NCI-H82 (cell line): ENCODE measurements at regions not wholly inside any gene's neighbourhood (a gene's known extent, or its start where the extent isn't known, plus 50 kb on each side); places are given as distances from the start of the nearest gene placed in this dataset.
A peak's percentile ranks its signal among the peaks of the same experiment; 100 is the strongest.
"Not testable (repeated sequence)": the region's sequence is repeated elsewhere in the genome, so short reads cannot be mapped to it uniquely, and the experiment has no call there.

ENCODE experiments used
- DNase-seq: peaks from one replicate; lab custom pipeline; 2025; lab: John Stamatoyannopoulos, UW

- no peak for DNase-seq
Observed at GRCh38 chr2:6139142-6139541, 447.0 kb downstream of the SOX11 start.

DNA sequence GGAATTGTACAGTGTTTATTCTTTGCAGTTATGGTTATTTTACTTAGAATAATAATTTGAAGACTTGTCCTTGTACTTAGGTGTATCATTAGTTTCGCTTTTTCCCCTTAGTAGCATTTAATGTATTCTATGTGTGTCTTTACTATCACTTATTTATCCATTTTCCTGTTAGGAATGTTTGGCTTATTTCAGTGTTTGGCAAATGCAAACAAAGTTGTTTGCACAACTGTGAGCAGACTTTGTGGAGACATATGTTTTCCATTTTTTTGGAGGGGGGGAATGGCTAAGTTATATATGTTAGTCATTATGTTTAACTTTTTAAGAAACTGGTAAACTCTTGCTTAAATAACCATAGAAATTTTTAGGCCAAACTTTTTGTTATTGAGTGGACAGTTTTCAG, 447.7 kb downstream of the SOX11 start:
- DNase-seq = no peak

DNA sequence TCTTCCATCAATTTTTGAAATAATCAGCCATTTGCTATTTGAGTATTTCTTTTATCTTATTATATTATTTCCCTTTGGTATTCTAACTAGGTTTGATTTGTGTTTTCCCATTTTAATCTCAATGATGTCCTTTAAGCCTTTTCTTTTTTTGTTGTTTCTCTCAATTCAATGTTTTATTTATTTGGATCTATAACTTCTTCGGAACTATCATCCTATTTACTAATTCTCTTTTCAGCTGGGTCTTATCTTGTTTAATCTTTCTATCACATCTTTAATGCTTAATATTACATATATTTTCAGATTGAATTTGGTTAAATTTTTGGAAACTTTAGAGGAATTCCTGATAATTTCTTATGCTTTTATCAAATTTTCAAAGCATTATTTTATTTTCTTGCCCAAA, 448.3 kb downstream of the SOX11 start:
- no peak for DNase-seq

DNA sequence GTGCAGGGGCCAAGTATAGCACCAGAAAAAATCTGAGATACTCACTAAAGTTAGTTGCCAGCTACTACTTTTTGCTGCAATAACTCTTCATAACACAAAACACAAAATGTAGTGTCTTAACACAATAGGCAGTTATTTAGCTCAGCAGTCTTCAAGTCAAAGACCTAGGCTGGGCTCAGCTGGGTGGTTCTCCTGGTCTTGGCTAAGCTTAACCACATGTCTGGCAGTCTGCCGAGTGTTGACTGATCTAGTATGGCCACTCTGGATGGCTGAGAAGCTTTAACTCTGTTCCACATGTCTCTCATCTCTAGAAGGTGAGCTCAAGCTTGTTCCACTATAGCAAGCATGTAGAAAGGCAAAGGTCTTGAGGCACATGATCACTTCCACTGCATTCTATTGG, 451.6 kb downstream of the SOX11 start:
- DNase-seq = no peak

DNA sequence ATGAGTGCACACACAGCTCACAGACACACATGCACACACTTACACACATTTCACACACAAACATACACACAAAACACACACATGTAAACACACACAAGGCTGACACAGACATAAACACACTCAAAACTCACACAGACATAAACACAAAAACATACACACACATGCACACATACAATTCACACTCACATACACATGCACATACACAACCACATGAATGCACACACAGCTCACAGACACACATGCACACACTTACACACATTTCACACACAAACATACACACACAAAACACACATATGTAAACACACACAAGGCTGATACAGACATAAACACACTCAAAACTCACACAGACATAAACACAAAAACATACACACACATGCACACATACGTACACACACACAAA, 455.0 kb downstream of the SOX11 start:
- not testable (repeated sequence) for DNase-seq

DNA sequence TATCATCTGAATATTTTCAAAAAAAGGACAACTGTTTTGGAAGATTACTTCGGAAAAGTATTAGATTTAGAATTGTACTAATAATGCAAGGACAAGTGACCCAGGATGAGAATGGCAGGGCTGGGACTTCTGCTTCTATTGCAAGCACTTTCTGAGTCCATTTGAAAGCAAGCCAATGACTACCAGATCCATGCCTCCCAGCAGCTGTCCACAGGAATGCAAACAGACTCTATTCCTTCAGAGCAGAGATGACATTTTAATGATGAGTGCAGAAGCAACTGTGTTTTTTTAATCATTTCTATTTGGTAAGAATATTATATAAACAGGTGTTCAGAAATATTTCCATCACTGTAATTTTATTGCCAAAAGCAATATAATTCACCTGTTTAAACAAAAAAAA, 456.7 kb downstream of the SOX11 start:
- DNase-seq = no peak

GRCh38 chr2:6159606-6160005, 467.4 kb downstream of the SOX11 start:
- DNase-seq = no peak

GRCh38 chr2:6163932-6164331, 471.7 kb downstream of the SOX11 start:
- no peak for DNase-seq

- DNase-seq = no peak
Observed at GRCh38 chr2:6164986-6165747, 473.0 kb downstream of the SOX11 start.

- no peak for DNase-seq
Observed at GRCh38 chr2:6167592-6168138, 475.5 kb downstream of the SOX11 start.

DNA sequence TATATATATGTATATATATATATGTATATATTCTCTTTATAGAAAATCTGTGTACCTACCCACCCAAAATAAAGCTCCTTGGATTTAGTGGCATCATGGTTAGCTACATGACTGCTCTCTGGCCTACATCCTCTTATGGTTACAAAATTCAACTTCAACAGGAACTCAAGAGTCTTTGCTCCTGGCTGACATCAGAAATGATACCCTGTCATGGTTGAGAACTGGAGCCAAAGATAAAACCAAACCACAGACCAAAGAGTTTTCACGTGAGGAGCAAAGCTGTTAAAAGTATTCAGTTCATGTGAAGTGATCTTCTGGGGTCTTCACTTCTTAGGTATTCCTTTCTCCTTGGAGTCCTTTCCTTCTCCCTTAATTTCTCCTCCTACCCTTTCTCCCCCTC, 476.3 kb downstream of the SOX11 start:
- no peak for DNase-seq

- peak; percentile 25 for DNase-seq
Observed at GRCh38 chr2:6171294-6171693, 479.1 kb downstream of the SOX11 start.

- no peak for DNase-seq
Observed at GRCh38 chr2:6177811-6178210, 485.6 kb downstream of the SOX11 start.

DNA sequence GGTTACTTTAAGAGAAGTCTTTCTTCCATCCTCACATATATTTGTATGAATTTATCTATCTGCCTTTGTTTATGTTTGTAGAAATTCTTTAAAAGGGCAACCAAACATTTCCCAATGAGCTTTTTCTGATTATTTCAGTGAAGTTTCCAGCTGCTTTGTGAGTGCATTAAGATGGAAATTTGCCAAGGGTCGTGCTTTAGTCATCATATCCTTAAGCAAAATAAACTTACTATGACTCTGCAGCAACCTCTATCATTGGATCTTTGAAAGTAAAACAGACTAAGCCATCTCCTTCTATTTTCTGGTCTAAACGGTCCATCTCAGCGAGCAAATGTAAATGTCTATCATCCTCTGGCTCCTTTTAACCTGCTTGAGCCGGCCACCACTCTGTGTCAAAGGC, 489.3 kb downstream of the SOX11 start:
- no peak for DNase-seq

DNA sequence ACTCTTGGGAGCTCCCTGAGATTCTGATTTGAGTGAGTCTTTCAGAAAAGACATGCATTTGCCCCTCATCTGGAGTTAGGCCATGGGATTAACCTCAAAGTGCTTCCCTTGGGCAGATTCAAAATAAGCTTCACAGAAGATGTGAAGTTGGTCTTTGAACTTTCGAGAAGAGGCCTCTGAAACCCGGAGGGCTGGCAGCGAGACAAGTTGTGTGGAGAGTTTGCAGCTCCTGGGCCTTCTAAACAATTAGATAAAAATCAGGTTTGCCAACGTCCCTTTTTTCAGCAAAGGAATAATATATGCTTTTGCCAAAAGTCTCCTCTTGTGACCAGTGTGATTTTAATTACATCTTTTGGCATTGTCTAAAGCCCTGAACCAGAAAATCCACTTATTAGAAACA, 489.7 kb downstream of the SOX11 start:
- no peak for DNase-seq

GRCh38 chr2:6183226-6183625, 491.0 kb downstream of the SOX11 start:
- DNase-seq = no peak

- no peak for DNase-seq
Observed at GRCh38 chr2:6184532-6185292, 492.5 kb downstream of the SOX11 start.

DNA sequence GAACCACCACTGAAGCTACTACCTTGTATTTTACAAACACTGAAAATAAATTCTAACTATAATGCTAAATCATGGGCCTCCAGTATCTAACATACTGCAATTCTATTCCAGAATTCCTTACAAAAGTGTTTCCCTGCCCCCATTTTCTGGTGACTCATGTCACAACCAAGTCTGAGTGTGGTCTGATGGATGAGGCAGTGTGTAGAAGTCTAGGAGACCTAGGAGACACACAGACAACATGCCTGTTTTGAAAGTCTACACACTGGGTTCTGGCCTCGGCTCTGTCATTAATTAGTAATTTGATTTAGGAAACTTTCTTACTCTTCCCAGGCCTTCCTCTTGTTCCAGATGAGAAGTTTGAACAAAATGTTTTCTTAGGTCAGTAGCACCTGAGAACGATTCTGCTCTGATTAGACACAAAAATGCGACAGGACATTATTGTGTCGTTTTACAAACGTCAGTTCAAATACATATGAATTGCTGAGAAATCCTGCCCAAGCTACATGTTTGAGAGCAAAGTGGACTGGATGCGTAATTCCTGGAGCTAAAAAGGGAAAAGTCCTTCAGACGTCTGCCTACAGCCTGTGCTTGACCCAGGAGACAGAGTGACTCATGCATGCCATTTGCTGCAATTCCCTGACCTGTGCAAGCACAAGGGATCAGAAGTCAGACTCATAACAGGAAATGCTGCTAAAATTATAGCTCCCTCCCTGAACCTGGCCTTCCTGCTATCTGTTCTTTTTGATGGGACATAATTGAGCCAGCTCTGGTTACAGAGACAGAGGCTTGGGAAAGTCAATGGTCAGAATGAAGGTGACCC, 494.4 kb downstream of the SOX11 start:
- DNase-seq = no peak

DNA sequence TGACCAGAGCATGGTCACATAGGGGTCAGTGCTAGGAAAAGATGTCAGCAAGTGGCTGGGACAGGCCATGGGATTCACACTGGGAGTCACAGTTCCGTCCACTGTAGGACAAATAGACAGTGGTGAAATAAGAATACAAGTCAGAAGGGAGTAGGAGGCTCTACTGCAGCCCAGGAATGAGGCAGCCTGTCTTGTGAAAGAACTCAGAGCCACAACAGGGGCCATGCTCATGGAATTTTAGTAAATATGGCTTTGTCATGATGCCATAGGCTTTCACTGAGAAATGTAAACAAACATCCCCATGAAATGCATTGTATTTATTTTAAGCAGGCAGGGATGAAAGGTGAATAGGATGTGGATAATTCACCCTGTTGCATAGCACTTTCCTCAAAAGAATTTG, 504.3 kb downstream of the SOX11 start:
- DNase-seq = no peak

DNA sequence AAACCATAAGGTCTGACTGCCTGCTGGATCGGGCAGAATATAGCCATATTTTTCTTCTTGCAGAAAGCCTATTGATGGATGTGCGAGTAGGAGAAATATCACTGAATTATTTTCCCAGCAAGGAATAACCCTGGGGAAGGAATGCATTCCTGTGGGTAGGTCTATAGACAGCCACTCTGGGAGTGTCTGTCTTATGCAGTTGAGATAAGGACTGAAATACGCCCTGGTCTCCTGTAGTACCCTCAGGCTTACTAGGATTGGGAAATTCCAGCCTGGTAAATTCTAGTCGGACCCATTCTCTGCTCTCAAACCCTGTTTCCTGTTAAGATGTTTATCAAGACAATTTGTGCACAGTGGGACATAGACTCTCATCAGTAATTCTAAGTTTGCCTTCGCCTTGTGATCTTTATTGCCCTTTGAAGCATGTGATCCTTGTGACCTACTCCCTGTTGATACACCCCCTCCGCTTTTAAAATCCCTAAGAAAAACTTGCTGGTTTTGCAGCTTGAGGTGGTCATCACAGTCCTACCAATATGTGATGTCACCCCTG, 506.3 kb downstream of the SOX11 start:
- not testable (repeated sequence) for DNase-seq

DNA sequence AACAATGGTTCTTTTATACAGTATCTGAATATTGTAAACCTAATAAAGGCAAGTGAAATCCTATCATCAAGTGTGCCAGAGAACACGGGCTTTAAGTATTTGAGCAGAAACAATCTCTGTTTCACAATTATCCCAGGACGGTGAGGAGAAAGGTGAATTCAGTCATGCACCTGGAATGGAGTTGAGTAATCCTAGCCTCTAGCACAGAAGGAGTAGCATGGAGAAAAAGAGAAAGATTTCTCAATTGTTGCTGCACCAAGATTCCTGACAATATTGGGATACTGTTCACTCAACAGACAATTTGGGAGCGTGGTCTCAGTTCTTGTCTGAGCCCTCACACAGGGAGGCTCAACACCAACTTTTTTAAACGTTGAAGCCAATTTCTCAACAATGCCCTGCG, 510.6 kb downstream of the SOX11 start:
- no peak for DNase-seq

- DNase-seq = no peak
Observed at GRCh38 chr2:6203291-6203959, 511.2 kb downstream of the SOX11 start.
